K562 (cell line): ENCODE measurements at regions not wholly inside any gene's neighbourhood (a gene's known extent, or its start where the extent isn't known, plus 50 kb on each side); places are given as distances from the start of the nearest gene placed in this dataset.

Source experiments
- CHD4 ChIP-seq: fragments of 200-600 bp; sonication (generic); IDR thresholded peaks from 3 replicates; pipeline ENCODE4 v1.6.1; 2012; ENCODE audit warnings: low read depth, mild to moderate bottlenecking, mixed read lengths, low read length, inconsistent platforms; ENCODE audit not compliant: insufficient read depth, insufficient replicate concordance, poor library complexity, severe bottlenecking
- CTCF ChIP-seq, 3 experiments: IDR thresholded peaks in 2 of 3; conservative IDR thresholded peaks in 1 of 3; 2 replicates each; pipeline ENCODE4 v1.5.1; 2011 to 2012; ENCODE audit warnings: low read length in 3 of 3, mild to moderate bottlenecking in 3 of 3, control low read depth in 2 of 3, improper control_type of control experiment in 1 of 3, inconsistent platforms in 1 of 3, low read depth in 1 of 3, mixed read lengths in 1 of 3, moderate library complexity in 1 of 3; ENCODE audit not compliant: insufficient read depth in 2 of 3
- EP300 ChIP-seq: IDR thresholded peaks from 2 replicates; pipeline ENCODE4 v1.6.1; 2012; ENCODE audit warnings: low read length, improper control_type of control experiment
- GABPA ChIP-seq: fragments of 200-800 bp; sonication (Bioruptor generic); conservative IDR thresholded peaks from 2 replicates; pipeline ENCODE4 v1.6.1; 2016; ENCODE audit warnings: low read depth, missing genetic modification characterization, missing compliant biosample characterization
- IRF2 ChIP-seq: sonication (generic); formaldehyde crosslinking; IDR thresholded peaks from 2 replicates; pipeline ENCODE4 v1.8.1; 2022; ENCODE audit warnings: mild to moderate bottlenecking, missing genetic modification reagents
- MAX ChIP-seq: sonication (generic); formaldehyde crosslinking; IDR thresholded peaks from 2 replicates; pipeline ENCODE4 v1.9.0; 2022; ENCODE audit warnings: mild to moderate bottlenecking, missing genetic modification reagents
- MAZ ChIP-seq, 2 experiments: fragments of 450-650 bp in 1 of 2; sonication (generic) in 1 of 2; formaldehyde crosslinking; IDR thresholded peaks in 1 of 2; conservative IDR thresholded peaks in 1 of 2; 2 replicates each; pipeline versions ENCODE4 v1.4.0 to v1.5.0; 2020; ENCODE audit warnings: mild to moderate bottlenecking in 1 of 2, missing genetic modification reagents in 1 of 2
- MTA1 ChIP-seq: fragments of 450-650 bp; IDR thresholded peaks from 2 replicates; pipeline ENCODE4 v1.6.1; 2017; ENCODE audit warnings: borderline replicate concordance
- NFIC ChIP-seq: fragments of 450-650 bp; IDR thresholded peaks from 2 replicates; pipeline ENCODE4 v1.6.1; 2017; ENCODE audit warnings: mild to moderate bottlenecking, inconsistent platforms
- POU5F1 ChIP-seq: fragments of 150-350 bp; IDR thresholded peaks from 2 replicates; pipeline ENCODE4 v1.6.1; 2014; ENCODE audit warnings: borderline replicate concordance, low read length, low read depth, mild to moderate bottlenecking; ENCODE audit not compliant: partially characterized antibody
- TFE3 ChIP-seq: fragments of 450-650 bp; formaldehyde crosslinking; IDR thresholded peaks from 2 replicates; pipeline ENCODE4 v1.4.0; 2020; ENCODE audit warnings: mild to moderate bottlenecking, mixed read lengths
- YY1 ChIP-seq, 3 experiments: IDR thresholded peaks; 2 replicates each; pipeline ENCODE4 v1.6.1; 2011; ENCODE audit warnings: low read length in 2 of 3, mild to moderate bottlenecking in 2 of 3, moderate library complexity in 2 of 3, borderline replicate concordance in 1 of 3, control low read depth in 1 of 3, low read depth in 1 of 3; ENCODE audit not compliant: insufficient read depth in 3 of 3, insufficient replicate concordance in 2 of 3, control insufficient read depth in 1 of 3, insufficient read length in 1 of 3; ENCODE audit errors: extremely low read depth in 1 of 3
- ZNF282 ChIP-seq: sonication (generic); formaldehyde crosslinking; IDR thresholded peaks from 2 replicates; pipeline ENCODE4 v1.8.1; 2023; ENCODE audit warnings: missing genetic modification reagents
- TF ChIP-seq, protein P1 (sequence below): fragments of 250-450 bp; sonication (Bioruptor Pico); IDR thresholded peaks from 2 replicates; pipeline ENCODE4 v1.5.0; 2020; ENCODE audit warnings: mild to moderate bottlenecking, borderline replicate concordance

DNA sequence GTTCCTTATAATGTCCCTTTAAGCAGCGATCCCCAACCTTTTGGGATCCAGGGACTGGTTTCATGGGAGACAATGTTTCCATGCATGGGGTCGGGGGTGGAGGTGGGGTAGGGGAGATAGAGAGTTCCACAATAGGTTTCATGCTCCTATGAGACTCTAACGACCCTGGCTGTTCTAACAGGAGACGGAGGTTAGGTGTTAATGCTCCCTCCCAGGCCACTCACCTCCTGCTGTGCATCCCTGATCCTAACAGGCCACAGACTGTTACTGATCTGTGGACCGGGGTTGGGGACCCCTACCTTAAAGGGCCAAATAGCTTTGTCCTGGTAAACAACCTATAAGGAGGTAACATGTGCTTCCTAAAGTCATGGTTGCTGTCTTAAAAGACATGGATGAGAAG is 602.5 kb upstream of the RGMB start:
- TF ChIP-seq NFIC = no peak
- TF ChIP-seq IRF2 (CRISPR knock-in tag) = no peak
- TF ChIP-seq, protein P1, sequence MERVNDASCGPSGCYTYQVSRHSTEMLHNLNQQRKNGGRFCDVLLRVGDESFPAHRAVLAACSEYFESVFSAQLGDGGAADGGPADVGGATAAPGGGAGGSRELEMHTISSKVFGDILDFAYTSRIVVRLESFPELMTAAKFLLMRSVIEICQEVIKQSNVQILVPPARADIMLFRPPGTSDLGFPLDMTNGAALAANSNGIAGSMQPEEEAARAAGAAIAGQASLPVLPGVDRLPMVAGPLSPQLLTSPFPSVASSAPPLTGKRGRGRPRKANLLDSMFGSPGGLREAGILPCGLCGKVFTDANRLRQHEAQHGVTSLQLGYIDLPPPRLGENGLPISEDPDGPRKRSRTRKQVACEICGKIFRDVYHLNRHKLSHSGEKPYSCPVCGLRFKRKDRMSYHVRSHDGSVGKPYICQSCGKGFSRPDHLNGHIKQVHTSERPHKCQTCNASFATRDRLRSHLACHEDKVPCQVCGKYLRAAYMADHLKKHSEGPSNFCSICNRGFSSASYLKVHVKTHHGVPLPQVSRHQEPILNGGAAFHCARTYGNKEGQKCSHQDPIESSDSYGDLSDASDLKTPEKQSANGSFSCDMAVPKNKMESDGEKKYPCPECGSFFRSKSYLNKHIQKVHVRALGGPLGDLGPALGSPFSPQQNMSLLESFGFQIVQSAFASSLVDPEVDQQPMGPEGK (CRISPR knock-in tag) = no peak
- no peak for TF ChIP-seq YY1 (IDR thresholded peaks at IDR 0.05; ENCODE audit: borderline replicate concordance in 1 of 3, control insufficient read depth in 1 of 3, extremely low read depth in 1 of 3, insufficient read depth in 3 of 3, insufficient read length in 1 of 3, insufficient replicate concordance in 2 of 3, low read depth in 1 of 3, low read length in 2 of 3)
- no peak for TF ChIP-seq TFE3
- TF ChIP-seq GABPA = no peak
- TF ChIP-seq MAZ (CRISPR knock-in tag; conservative IDR thresholded peaks at IDR 0.05 in 1 of 2, IDR thresholded peaks at IDR 0.05 in 1 of 2) = no peak
- no peak for TF ChIP-seq POU5F1
- TF ChIP-seq ZNF282 (CRISPR knock-in tag) = no peak
- TF ChIP-seq MTA1 = no peak
- no peak for TF ChIP-seq CHD4
- no peak for TF ChIP-seq EP300
- TF ChIP-seq MAX (CRISPR knock-in tag) = no peak
- TF ChIP-seq CTCF (IDR thresholded peaks at IDR 0.05 in 2 of 3, conservative IDR thresholded peaks at IDR 0.05 in 1 of 3; ENCODE audit: insufficient read depth in 2 of 3, low read depth in 1 of 3, low read length in 3 of 3) = no peak
